HUES64 (cell line): ENCODE measurements at regions not wholly inside any gene's neighbourhood (a gene's known extent, or its start where the extent isn't known, plus 50 kb on each side); places are given as distances from the start of the nearest gene placed in this dataset.

Experiments used
- H3K27ac ChIP-seq: 2 replicates; pipeline ENCODE4 v1.7.0; 2013; ENCODE audit warnings: low read depth, low read length, inconsistent platforms
- H3K27me3 ChIP-seq: 2 replicates; pipeline ENCODE4 v1.6.1; 2013; ENCODE audit warnings: mild to moderate bottlenecking, low read length; ENCODE audit not compliant: insufficient read depth
- H3K36me3 ChIP-seq: 2 replicates; pipeline ENCODE4 v1.6.1; 2013; ENCODE audit warnings: mild to moderate bottlenecking, low read length; ENCODE audit not compliant: insufficient read depth
- H3K4me1 ChIP-seq: 2 replicates; pipeline ENCODE4 v1.6.1; 2013; ENCODE audit warnings: mild to moderate bottlenecking, low read length, moderate library complexity; ENCODE audit not compliant: insufficient read depth
- H3K4me3 ChIP-seq: 2 replicates; pipeline ENCODE4 v1.5.1; 2013; ENCODE audit warnings: mild to moderate bottlenecking, low read length, moderate library complexity
- H3K9ac ChIP-seq: 2 replicates; pipeline ENCODE4 v1.6.1; 2013; ENCODE audit warnings: mild to moderate bottlenecking, low read depth, low read length
- H3K9me3 ChIP-seq: 2 replicates; pipeline ENCODE4 v1.6.1; 2013; ENCODE audit warnings: low read depth, low read length; ENCODE audit not compliant: insufficient read depth
- WGBS: fragments of 150-250, 120-280 bp; methylation state at CpG from one replicate; pipeline ENCODE4 v1.1.7; 2013; ENCODE audit warnings: missing lambda C conversion rate; 5-methylcytosine and 5-hydroxymethylcytosine counted together

DNA sequence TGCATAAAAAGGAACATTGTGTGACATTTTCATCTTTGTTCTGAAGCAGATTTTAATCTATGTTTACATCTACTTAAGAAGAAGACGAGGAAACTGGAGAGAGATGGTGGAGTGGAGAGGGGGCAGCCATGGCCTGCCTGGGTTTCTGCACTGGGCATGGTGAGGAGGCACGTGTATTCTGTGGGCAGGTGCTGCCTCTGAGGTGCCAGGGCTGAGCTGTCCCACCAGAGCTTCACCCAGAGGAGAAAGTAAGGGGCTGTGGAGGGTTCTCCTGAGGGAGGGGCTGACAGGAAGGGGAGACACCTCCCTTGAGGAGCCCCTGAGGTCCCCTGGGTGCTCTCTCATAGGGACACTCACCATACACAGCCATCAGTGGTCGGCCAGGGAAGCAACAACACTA, 372.4 kb upstream of the OR4E1 start:
- Histone ChIP-seq H3K4me3 (no peak overlapping the region), H3K4me1 (no peaks in the 10 kb centered on the region), H3K27me3 (peaks cover 3% of the 10 kb centered on the region; the same call in 1 of the 2 replicates), H3K27ac (no peak overlapping the region), H3K9ac (no peak overlapping the region), H3K9me3 (no peaks in the 10 kb centered on the region), H3K36me3 (no peaks in the 10 kb centered on the region)
- WGBS: 81% methylated on average over 2 of the region's 3 CpGs

GRCh38 chr14:22044193-22044592, 370.6 kb upstream of the OR4E1 start:
- Histone ChIP-seq H3K9me3 (no peaks in the 10 kb centered on the region), H3K4me3 (no peak overlapping the region), H3K27me3 (peaks cover 3% of the 10 kb centered on the region; the same call in 1 of the 2 replicates), H3K4me1 (no peaks in the 10 kb centered on the region), H3K9ac (no peak overlapping the region), H3K27ac (no peak overlapping the region), H3K36me3 (no peaks in the 10 kb centered on the region)
- WGBS: 92% methylated on average over 3 of the region's 5 CpGs

DNA sequence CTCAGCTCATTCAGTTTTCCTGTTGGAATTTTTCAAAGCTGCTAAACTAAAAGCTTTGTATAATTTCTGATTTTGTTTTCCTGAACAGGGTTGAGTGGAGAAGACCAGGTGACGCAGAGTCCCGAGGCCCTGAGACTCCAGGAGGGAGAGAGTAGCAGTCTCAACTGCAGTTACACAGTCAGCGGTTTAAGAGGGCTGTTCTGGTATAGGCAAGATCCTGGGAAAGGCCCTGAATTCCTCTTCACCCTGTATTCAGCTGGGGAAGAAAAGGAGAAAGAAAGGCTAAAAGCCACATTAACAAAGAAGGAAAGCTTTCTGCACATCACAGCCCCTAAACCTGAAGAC, 367.1 kb upstream of the OR4E1 start:
- Histone ChIP-seq H3K9ac (no peak overlapping the region), H3K27me3 (peaks cover 3% of the 10 kb centered on the region; the same call in 1 of the 2 replicates), H3K36me3 (no peaks in the 10 kb centered on the region), H3K27ac (no peak overlapping the region), H3K9me3 (no peaks in the 10 kb centered on the region), H3K4me3 (no peak overlapping the region), H3K4me1 (no peaks in the 10 kb centered on the region)
- 92% methylated on average over 3 of the region's 3 CpGs for WGBS

DNA sequence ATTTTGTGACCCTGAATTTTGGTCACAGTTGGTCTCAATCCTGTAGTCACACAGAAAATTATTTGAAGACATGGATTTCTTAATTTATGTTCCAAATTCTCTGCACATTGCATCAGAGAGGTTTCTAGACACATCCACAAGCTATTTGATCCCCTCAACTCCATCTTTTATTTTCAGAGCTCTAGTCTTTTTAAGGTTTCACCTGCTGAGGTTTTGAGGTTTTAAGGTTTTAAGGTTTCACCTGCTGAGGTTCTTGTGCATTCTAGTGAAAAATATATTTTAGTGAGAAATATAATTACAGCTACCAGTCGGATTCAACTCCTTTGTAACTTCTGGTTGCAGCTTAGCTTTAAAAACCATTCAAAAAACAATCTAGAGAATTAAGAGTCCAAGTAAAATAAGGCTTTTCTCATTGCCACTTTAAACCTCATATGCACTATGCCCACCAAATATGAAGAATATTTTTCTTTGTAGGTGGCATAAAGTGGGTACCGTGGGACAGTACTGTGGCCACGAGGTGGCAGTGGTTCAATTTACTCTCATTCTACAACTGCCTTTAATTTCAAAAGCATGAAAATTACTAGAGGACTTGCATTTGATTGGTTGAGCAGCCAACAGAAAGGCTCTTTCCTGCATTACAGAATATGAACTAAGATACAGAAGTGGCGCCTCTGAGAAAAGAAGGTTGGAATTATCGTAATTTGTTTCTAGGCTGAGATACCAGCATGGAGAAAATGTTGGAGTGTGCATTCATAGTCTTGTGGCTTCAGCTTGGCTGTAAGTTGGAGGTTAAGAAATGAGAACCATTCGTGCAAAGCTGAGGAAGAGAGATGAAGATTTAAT, 366.5 kb upstream of the OR4E1 start:
- Histone ChIP-seq H3K36me3 (no peaks in the 10 kb centered on the region), H3K9ac (no peak overlapping the region), H3K27me3 (peaks cover 3% of the 10 kb centered on the region; the same call in 1 of the 2 replicates), H3K4me3 (no peak overlapping the region), H3K27ac (no peak overlapping the region), H3K4me1 (no peaks in the 10 kb centered on the region), H3K9me3 (no peaks in the 10 kb centered on the region)
- WGBS: 67% methylated on average over 5 of the region's 6 CpGs

GRCh38 chr14:22036541-22037239, 363.1 kb upstream of the OR4E1 start:
- Histone ChIP-seq H3K9me3 (no peaks in the 10 kb centered on the region), H3K4me1 (no peaks in the 10 kb centered on the region), H3K27me3 (no peaks in the 10 kb centered on the region), H3K9ac (no peak overlapping the region), H3K27ac (no peak overlapping the region), H3K4me3 (no peak overlapping the region), H3K36me3 (no peaks in the 10 kb centered on the region)
- 83% methylated on average over 1 of the region's 2 CpGs for WGBS

- Histone ChIP-seq H3K4me3 (no peak overlapping the region), H3K9me3 (no peaks in the 10 kb centered on the region), H3K36me3 (no peaks in the 10 kb centered on the region), H3K27ac (no peak overlapping the region), H3K27me3 (no peaks in the 10 kb centered on the region), H3K4me1 (no peaks in the 10 kb centered on the region), H3K9ac (no peak overlapping the region)
- WGBS: 93% methylated on average over 2 of the region's 2 CpGs
Measured at GRCh38 chr14:22026527-22026926, 352.9 kb upstream of the OR4E1 start.

- Histone ChIP-seq H3K27me3 (no peaks in the 10 kb centered on the region), H3K36me3 (no peaks in the 10 kb centered on the region), H3K4me1 (no peaks in the 10 kb centered on the region), H3K9ac (no peak overlapping the region), H3K9me3 (no peaks in the 10 kb centered on the region), H3K4me3 (no peak overlapping the region), H3K27ac (no peak overlapping the region)
- WGBS: 87% methylated on average over 1 of the region's 1 CpG
Measured at GRCh38 chr14:22025879-22026278, 352.3 kb upstream of the OR4E1 start.

DNA sequence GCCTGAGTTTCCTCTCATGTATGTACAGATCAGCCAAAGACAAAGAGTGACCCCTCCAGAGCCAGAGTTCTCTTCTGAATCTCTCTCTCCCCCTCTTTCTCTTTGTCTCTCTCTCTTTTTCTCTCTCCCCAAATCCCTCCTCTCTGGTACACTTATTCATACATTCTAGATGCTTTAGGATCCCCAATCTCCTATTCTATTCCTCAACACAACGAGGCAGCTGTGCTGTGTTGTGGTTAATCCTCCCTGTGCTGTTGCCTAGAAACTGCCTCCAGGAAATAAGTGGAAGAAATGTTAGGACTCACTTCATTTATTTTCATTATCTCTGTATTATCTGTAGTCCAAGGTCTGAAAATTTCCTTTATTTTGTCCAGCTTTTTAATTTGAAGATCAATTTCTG, 350.5 kb upstream of the OR4E1 start:
- H3K4me3 ChIP-seq: no peak overlapping the region
- H3K9me3 ChIP-seq: no peaks in the 10 kb centered on the region
- H3K4me1 ChIP-seq: no peaks in the 10 kb centered on the region
- H3K27me3 ChIP-seq: no peaks in the 10 kb centered on the region
- H3K27ac ChIP-seq: no peak overlapping the region
- H3K36me3 ChIP-seq: no peaks in the 10 kb centered on the region
- WGBS: 29% methylated on average over 1 of the region's 1 CpG
- H3K9ac ChIP-seq: no peak overlapping the region

- Histone ChIP-seq H3K4me1 (no peaks in the 10 kb centered on the region), H3K27me3 (no peaks in the 10 kb centered on the region), H3K27ac (no peak overlapping the region), H3K36me3 (no peaks in the 10 kb centered on the region), H3K9me3 (no peaks in the 10 kb centered on the region), H3K4me3 (no peak overlapping the region), H3K9ac (no peak overlapping the region)
- WGBS: 100% methylated on average over 1 of the region's 1 CpG
Measured at GRCh38 chr14:22018890-22019289, 345.3 kb upstream of the OR4E1 start.

DNA sequence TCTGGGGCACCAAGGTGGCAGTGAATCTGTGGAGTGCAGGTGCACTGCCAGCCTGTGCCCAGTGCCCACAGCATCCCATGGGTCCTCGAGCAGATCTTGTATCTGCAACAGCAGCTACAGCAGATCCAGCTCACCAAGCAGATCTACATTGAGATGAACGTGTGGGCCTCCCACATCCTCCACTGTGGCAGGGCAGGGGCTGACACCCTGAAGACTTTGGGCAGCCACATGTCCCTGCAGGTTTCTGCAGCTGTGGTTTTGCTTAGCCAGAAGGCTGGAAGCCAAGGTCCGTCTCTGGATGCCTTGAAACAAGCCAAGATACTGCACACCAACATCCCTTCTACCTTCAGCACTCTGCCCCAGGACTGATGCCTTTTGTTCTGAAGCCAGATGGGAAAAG, 338.8 kb upstream of the OR4E1 start:
- WGBS: 82% methylated on average over 3 of the region's 3 CpGs
- Histone ChIP-seq H3K36me3 (no peaks in the 10 kb centered on the region), H3K4me1 (no peaks in the 10 kb centered on the region), H3K9ac (no peak overlapping the region), H3K27me3 (no peaks in the 10 kb centered on the region), H3K27ac (no peak overlapping the region), H3K4me3 (no peak overlapping the region), H3K9me3 (no peaks in the 10 kb centered on the region)

GRCh38 chr14:22011253-22011642, 337.6 kb upstream of the OR4E1 start:
- Histone ChIP-seq H3K9me3 (no peaks in the 10 kb centered on the region), H3K4me3 (no peak overlapping the region), H3K27ac (no peak overlapping the region), H3K4me1 (no peaks in the 10 kb centered on the region), H3K27me3 (no peaks in the 10 kb centered on the region), H3K9ac (no peak overlapping the region), H3K36me3 (no peaks in the 10 kb centered on the region)
- 96% methylated on average over 1 of the region's 2 CpGs for WGBS
